ENCODE measurements at regions not wholly inside any gene's neighbourhood (a gene's known extent, or its start where the extent isn't known, plus 50 kb on each side); places are given as distances from the start of the nearest gene placed in this dataset.

DNA sequence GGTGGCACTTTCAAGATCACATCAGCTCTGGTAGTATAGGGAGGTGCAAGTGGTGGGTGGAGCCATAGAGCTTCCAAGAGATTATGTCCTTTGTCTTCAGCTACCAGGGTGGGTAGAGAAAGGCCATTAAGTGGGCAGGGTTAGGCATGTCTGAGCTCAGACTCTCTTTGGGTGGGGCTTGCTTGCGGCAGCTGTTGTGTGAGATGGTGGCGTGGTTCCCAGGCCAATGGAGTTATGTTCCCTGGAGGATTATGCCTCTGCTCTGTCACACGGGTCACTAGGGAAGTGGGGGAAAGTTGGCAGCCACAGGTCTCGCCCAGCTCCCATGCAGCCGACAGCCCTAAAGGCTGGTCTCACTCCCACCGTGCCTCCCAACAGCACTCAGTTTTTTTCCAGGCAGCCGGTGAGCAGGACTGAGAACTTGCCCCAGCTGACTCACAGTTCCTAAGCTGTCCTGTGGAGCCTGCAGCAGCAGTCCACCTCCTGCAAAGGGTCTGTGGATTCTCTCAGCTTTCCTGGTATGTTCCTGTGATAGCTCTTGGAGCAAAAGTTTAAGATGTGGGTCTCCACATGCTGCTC lies 459.0 kb downstream of the SH2D4B start:
- TF ChIP-seq, protein P1, sequence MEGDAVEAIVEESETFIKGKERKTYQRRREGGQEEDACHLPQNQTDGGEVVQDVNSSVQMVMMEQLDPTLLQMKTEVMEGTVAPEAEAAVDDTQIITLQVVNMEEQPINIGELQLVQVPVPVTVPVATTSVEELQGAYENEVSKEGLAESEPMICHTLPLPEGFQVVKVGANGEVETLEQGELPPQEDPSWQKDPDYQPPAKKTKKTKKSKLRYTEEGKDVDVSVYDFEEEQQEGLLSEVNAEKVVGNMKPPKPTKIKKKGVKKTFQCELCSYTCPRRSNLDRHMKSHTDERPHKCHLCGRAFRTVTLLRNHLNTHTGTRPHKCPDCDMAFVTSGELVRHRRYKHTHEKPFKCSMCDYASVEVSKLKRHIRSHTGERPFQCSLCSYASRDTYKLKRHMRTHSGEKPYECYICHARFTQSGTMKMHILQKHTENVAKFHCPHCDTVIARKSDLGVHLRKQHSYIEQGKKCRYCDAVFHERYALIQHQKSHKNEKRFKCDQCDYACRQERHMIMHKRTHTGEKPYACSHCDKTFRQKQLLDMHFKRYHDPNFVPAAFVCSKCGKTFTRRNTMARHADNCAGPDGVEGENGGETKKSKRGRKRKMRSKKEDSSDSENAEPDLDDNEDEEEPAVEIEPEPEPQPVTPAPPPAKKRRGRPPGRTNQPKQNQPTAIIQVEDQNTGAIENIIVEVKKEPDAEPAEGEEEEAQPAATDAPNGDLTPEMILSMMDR (IDR thresholded peaks at IDR 0.05) = no peak
- TF ChIP-seq JUND (IDR thresholded peaks at IDR 0.05) = no peak
- TF ChIP-seq, protein P2, sequence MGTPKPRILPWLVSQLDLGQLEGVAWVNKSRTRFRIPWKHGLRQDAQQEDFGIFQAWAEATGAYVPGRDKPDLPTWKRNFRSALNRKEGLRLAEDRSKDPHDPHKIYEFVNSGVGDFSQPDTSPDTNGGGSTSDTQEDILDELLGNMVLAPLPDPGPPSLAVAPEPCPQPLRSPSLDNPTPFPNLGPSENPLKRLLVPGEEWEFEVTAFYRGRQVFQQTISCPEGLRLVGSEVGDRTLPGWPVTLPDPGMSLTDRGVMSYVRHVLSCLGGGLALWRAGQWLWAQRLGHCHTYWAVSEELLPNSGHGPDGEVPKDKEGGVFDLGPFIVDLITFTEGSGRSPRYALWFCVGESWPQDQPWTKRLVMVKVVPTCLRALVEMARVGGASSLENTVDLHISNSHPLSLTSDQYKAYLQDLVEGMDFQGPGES (IDR thresholded peaks at IDR 0.05; ENCODE audit: low read depth, low read length) = no peak
- no peak for TF ChIP-seq MEF2A (IDR thresholded peaks at IDR 0.05; ENCODE audit: borderline replicate concordance, low read depth)
- TF ChIP-seq FOXM1 (IDR thresholded peaks at IDR 0.05; ENCODE audit: low read depth) = no peak
- TF ChIP-seq, protein P3, sequence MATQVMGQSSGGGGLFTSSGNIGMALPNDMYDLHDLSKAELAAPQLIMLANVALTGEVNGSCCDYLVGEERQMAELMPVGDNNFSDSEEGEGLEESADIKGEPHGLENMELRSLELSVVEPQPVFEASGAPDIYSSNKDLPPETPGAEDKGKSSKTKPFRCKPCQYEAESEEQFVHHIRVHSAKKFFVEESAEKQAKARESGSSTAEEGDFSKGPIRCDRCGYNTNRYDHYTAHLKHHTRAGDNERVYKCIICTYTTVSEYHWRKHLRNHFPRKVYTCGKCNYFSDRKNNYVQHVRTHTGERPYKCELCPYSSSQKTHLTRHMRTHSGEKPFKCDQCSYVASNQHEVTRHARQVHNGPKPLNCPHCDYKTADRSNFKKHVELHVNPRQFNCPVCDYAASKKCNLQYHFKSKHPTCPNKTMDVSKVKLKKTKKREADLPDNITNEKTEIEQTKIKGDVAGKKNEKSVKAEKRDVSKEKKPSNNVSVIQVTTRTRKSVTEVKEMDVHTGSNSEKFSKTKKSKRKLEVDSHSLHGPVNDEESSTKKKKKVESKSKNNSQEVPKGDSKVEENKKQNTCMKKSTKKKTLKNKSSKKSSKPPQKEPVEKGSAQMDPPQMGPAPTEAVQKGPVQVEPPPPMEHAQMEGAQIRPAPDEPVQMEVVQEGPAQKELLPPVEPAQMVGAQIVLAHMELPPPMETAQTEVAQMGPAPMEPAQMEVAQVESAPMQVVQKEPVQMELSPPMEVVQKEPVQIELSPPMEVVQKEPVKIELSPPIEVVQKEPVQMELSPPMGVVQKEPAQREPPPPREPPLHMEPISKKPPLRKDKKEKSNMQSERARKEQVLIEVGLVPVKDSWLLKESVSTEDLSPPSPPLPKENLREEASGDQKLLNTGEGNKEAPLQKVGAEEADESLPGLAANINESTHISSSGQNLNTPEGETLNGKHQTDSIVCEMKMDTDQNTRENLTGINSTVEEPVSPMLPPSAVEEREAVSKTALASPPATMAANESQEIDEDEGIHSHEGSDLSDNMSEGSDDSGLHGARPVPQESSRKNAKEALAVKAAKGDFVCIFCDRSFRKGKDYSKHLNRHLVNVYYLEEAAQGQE (IDR thresholded peaks at IDR 0.05; ENCODE audit: low read depth, low read length) = no peak
- no peak for TF ChIP-seq RAD21 (IDR thresholded peaks at IDR 0.05; ENCODE audit: low read length)
- TF ChIP-seq MXI1 (IDR thresholded peaks at IDR 0.05; ENCODE audit: low read depth, low read length) = no peak
- TF ChIP-seq, protein P4, sequence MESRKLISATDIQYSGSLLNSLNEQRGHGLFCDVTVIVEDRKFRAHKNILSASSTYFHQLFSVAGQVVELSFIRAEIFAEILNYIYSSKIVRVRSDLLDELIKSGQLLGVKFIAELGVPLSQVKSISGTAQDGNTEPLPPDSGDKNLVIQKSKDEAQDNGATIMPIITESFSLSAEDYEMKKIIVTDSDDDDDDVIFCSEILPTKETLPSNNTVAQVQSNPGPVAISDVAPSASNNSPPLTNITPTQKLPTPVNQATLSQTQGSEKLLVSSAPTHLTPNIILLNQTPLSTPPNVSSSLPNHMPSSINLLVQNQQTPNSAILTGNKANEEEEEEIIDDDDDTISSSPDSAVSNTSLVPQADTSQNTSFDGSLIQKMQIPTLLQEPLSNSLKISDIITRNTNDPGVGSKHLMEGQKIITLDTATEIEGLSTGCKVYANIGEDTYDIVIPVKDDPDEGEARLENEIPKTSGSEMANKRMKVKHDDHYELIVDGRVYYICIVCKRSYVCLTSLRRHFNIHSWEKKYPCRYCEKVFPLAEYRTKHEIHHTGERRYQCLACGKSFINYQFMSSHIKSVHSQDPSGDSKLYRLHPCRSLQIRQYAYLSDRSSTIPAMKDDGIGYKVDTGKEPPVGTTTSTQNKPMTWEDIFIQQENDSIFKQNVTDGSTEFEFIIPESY (IDR thresholded peaks at IDR 0.05; ENCODE audit: borderline replicate concordance, low read depth) = no peak
- TF ChIP-seq TCF12 (IDR thresholded peaks at IDR 0.05) = no peak
